NCI-H446 (cell line): ENCODE measurements at regions not wholly inside any gene's neighbourhood (a gene's known extent, or its start where the extent isn't known, plus 50 kb on each side); places are given as distances from the start of the nearest gene placed in this dataset.
A peak's percentile ranks its signal among the peaks of the same experiment; 100 is the strongest.

Experiments
- DNase-seq, 2 experiments: peaks; one replicate each; lab custom pipeline; 2025; lab: John Stamatoyannopoulos, UW

DNA sequence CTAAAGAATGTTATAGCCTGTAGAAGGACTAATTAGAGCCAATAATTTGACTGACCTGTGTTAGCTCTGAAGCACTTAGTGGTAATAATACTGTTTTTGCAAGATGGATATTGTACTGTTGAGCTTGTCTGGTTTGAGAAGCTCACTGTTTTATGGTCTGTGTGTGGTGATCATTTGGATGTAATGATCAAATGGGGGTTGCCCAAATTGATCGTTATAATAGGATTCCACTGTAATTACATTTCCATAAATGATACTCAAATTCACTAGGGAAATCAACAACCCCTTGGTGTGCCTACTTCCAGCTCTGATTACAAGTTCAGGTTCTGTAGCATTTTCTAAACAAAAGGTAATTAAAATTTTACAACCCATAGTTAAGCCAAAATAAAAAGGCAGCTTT is 971.4 kb downstream of the TTLL7 start:
- no peak for DNase-seq

DNA sequence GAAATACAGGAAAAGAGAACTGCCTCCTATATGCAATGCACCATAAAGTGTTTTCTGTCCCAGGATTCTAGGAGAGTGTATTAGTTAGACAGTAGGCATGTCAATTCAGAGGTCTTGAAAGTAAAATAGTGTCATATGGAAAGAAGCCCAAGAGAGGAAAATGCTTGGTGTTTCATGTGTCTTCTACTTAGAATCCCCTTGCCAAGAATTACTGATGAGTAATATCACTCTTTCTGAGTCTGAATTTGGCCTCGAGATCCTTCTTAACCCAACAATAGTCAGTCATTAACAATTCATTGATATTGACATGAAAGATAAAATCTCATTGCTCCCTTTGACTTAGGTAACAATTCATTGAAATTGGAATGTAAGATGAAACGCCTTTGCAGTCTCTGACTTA is 972.2 kb downstream of the TTLL7 start:
- peak in 1 of 2 experiments; percentile 20 for DNase-seq

DNA sequence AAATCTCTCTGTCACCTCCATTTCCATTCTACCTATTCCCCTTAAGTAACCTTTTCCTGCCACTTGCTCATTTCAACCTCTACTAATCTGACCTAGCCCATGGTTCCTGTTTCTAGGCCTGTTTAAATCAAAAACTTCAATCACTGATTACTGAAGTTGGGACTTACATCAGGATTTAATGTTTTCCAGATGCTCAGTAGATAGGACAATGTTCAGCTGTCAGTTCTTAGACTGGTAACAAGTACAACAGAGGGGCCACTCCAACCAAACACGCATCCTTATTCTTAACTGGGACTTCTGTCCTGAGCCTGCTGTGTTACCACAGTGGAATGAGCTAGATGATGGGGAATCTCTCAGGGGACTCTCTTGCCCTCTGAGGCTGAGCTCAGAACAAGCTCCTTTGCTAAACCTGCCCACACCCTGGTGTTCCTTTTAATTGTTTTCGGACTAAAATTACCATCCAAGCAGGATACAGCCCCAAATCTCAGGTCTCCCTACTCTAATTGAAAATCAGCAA is 974.6 kb downstream of the TTLL7 start:
- no peak for DNase-seq

DNA sequence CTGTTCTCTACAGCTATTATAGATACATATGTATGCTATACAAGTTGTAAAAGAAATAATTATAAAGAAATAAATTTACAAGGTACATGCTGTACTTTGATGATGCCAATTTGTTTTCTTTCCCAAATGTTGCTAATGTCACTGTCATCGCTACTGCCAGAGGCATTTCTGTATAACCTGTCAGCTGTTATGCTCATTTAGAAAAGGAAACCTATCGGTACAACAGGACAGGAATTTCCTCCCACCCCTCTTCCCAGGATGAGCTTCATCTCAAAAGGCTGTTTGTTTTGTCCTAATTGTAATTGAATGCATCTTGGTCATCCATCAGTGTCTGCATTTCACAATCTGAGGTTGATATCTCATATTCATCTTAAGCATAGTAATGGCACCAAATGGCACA is 975.7 kb downstream of the TTLL7 start:
- DNase-seq = no peak

DNA sequence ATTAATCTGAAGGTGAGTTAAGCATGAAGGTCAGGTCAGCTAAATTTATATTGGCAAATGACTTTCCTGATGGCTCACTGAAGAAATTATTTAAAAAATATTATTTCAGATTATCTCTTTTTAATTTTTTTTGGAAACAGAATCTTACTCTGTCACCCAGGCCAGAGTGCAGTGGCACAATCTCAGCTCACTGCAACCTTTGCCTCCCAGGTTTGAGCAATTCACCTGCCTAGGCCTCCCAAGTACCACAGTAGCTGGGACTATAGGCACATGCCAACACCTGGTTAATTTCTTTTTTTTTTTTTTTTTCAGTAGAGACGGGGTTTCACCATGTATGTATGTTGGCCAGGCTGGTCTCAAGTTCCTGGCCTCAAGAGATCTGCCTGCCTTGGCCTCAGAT is 976.7 kb downstream of the TTLL7 start:
- no peak for DNase-seq

DNA sequence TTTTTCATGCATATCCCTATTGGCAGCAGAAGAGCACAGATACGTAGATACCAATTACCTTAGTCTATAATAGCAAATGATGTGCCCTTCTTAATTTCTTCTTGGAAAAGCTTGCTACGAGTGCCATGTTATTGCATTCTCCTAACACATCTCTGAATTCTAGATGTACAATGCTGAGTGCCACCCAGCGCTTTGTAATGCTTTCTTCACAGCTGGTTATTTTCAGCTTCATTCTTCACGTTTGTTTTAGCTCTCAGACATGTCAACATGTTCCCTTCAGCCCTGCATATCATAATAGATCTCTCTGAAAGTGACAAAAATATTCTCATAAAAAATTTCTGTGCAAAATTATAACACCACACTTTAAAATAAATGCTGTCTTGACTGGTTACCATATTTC is 981.2 kb downstream of the TTLL7 start:
- DNase-seq = no peak

DNA sequence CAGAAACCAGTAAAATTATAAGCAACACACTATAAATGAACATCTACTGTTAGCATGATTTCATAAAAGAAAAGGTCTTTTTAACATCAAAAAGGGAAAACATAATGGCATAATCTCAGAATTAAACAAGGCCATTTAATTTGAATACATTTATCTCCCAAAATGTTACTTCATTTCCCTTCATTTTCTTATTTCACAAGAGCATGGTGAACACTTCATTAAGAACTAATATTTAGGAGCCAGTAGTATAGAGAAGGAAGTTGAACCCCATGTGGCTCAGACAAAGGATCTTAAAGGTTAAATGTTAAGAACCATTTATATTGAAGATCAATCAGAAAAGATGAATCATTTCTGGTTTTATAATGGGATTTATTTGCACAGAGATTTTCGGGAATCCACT is 981.7 kb downstream of the TTLL7 start:
- DNase-seq = no peak

DNA sequence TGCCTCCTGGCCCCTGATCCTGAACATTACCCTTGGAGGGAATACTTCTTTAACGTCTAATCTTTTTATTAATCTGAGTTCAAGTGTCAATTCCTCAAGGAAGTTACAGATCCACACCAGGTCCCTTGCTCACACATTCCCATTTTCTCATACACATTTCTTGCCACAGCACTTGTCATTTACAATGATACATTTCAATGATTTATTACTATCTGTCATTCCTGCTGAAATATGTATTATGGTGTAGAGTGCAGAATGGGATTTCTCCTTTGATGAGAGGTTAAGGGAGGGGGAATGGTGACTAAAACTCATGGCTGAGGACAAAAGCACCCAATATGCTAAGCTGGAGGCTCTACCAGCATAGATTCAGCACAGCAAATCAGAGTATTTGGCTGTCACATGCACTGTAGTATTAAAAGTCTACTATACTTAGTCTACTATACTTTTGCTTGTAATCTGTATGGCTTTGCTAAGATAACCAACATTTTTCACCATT is 982.5 kb downstream of the TTLL7 start:
- DNase-seq = no peak

DNA sequence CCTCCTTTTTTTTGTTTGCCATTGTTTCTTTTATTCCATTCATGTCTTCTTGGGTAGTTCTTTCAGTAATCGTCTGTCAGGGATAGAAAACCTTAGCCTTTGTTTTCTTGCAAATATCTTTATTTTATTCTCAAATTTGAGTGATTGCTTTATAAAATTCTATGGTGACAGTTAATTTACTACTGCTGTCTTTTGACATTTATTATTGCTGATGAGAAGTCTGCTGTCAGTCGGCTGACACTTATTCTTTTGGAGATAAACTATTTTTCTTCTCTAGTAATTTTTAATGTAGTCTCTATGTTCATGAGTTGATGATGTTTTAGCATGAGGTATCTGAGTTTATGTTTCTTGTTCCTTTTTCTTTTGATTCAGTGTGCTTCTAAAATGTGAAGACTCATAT is 983.8 kb downstream of the TTLL7 start:
- DNase-seq = no peak

DNA sequence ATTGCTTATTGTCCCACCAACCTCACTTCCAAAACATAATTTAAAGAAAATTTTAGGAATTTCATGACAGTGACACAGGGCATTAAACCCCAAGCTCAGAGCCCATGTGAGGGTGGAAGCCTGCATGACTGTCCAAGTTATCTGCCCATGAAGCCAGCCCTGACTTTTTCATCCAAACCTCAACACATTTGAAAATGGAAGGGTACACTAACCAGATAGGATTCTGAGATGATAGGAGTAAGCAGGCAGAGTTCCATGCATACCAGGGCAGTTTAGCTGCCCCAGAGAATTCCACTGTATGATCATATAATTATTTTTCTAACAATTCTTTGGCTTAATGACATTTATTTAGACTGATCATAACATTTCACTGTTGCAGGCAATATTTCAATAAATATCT is 986.0 kb downstream of the TTLL7 start:
- DNase-seq = no peak

DNA sequence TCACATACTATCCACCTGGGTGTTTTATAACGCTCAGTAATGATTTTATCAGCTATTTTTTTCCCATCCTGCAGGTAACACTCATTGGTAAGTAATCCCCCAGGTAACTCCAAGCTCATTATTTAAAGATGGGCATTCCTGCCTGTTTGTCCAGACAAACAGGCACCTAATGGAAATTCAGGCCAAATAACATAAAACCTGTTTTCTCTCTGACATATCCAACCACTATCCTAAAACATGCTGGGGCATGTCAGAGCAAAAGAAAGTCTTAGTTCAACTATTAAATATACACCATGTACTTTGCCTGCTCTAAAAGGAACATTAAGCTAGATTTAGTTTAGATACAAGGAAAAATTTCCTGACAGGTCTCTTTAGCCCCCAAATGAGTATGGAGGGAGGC is 987.7 kb downstream of the TTLL7 start:
- no peak for DNase-seq

DNA sequence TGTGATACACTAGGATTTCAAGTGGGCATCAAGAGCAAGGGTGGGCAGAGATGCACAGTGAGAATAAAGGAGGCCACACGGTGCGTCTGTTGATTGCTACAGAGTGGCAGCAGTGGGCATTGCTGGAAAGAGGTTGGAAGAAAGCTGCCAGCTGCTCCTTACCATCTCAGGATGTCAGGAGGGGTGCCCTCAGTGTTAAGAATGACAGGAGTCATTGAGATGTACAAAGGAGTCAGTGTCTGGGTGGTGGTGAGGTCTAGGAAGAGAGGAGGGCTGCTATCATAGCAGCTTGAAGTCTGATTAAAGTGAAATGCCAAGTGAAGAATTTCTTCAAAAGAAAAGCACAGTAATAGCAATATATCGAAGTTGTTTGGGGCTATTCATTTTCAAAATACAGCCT is 992.7 kb downstream of the TTLL7 start:
- no peak for DNase-seq

DNA sequence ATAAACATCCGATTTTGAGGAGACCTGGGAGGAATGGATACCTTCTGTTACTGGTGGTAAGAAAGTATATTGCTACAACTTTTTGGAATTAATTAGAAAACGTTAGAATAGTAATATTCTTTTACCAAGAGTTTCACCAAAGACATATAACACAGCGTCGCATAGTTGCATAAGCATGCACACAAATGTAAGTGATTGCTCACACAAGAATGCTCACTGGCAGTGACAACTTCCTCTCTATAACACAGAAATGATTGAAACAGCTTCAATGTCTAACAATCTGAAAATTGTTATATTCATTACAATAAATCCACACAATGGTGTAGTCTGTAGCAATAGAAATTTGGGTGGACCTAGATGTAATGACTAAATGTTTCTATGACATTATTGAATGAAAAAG is 998.6 kb downstream of the TTLL7 start:
- DNase-seq = no peak

DNA sequence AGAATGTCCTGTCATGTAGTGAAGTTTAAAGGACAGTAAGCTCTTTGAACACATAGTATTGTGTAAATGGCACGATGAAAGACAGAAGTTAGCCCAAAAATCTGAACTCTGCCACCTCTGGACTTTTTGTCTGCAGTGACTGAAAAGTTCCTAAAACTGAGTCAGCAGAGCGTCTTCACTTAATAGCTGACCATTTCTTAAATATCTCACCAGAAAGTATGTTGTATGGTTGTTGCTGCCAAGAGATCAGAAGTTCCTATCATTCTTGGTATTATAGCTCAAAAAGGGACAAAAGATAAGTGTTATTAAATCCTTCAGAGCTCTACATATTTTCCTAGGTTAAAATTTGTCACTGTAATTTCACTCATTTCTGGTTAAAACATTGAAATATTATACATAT is 1003.0 kb downstream of the TTLL7 start:
- no peak for DNase-seq

DNA sequence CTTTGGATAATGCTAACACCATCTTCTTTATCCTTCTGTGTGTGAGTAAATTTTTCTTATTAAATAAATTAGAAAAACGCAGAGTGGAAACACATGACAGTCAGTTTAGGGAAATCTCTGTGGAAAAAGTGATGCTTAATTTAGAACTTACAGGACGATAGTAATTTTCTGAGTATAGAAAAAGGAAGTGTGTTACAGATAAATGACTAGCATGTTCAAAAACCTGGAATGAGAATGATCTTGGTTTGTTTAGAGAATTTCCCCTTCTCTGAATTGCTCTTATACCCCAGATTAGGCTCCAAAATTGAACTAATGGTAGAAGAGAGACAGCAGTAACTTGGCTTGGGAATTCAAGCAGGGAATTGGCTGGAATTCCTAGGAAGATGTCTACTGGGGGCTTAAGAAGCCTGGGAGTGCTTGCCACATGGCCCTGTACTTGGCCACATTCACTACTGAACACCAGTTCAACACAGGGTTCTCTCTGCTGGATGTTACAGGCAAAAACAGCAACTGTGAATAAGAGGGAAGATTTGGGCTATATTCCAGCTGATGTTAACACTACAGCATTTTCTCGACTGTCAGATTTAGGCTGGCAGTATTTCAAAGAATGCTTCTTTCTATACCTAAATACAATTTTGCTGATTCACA is 1004.2 kb downstream of the TTLL7 start:
- DNase-seq = peak; percentile 58 to 88

DNA sequence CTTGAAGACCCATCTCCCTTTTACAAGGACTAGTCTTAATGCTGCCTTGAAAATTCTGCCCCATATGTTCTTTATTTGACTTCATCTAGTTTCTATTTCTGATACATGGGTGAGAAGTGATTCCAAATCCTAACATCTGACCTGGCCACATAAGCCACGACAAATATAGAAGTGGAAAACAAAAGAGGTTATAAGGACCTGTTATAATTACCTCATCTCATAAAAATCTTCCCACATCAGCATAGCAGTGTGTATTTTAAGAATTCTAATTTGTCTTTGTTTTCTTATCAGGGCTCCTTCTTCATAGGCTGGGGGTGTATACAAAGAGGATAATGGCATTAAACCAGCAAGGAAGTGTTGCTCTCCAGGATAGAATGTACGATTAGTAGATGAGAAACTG is 1007.4 kb downstream of the TTLL7 start:
- no peak for DNase-seq

DNA sequence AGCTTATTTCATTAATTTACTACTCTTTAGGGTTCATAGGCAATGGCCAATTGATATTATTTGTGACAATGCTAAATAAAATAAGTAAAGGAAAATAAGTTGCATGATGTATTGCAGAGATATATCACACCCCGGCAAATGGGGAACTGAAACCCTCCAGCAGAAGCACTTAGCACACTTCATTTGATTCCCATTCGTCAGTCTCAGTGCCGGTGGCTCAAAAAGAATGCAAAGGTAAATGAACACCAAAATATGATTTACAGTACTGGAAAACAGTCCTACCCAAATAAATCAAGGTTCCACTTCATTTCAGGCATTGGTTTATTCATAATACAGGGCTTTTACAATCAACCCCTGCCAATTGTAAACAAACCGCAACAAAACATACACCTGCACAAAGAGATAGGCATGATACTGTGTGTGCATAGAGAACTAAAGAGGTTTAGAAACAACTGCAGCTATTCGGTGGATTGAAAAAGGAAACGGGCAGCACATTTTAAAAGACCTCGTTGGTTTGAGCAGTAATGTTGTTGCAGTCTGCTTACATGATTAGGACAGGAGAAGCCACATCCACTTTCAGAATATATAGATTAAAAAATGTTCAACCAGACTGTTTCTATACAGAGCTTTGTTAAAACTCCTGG is 1019.2 kb downstream of the TTLL7 start:
- no peak for DNase-seq

DNA sequence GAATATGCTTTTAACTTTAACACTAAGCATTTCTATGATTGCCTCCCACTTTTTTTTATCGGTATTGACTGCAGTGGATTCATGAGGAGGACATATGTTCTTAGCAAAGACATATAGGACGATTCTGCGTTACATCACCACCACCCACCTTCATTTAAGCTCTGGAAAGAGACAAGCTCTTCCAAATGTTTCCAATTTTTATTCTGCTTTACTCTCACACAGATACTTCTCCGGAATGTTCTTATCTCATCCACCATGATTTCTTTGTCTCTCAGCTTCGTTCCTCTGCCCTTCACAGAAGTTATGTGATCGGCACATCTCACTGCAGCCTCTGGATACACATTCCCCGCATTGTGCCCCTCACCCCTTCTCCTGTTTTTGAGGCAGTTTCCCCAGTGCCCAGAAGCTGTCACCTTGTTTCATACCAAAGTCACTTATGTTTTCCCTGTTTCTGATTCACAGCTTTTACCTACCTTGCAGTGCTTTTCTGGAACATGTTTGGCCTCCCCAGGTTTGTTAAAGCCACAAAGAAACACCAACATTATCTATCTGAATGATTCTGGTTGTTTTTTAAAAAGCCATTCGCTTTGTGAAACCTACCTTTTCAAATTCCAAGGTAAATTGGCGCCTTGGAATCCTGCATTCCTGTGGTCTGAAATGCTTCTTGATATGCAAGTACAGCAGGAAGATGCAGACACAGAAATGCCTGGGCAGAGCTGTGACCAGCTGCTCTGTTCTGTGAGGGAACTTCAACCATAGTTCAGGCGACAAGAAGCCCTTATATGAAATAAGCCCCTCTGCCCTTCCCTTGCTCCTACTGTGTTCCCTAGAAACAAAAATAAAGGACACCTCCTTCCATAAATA is 1020.2 kb downstream of the TTLL7 start:
- no peak for DNase-seq

DNA sequence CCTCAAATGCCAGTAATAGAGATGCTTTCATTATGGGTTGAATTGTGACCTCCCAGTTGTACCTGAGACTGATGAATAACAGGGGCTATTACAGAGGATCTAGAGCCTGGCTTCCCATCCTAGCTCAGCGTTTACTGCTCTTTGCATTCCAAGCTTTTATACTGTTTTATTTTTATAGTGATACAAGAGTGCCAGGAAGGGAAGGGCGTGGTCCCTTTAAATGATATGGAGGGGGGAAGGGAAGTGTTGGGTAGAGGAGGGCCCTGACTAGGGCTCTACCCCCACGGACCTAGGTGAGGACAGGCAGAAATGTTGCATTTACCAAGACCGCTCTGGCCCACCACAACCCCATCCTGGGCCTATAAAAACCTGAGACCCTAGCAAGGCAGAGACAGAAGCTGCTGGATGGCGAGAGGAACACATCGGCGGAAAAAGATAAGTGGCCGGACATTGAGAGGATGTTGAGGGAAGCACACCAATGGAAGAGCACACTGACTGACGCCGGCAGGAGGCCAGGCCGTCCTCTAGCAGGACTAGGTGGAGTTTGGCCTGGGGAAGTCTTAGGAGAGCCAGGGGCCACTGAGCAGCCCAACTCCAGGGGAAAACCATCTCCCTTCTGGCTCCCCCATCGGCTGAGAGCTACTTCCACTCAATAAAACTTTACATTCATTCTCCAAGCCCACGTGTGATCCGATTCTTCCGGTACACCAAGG is 1025.9 kb downstream of the TTLL7 start:
- no peak for DNase-seq

DNA sequence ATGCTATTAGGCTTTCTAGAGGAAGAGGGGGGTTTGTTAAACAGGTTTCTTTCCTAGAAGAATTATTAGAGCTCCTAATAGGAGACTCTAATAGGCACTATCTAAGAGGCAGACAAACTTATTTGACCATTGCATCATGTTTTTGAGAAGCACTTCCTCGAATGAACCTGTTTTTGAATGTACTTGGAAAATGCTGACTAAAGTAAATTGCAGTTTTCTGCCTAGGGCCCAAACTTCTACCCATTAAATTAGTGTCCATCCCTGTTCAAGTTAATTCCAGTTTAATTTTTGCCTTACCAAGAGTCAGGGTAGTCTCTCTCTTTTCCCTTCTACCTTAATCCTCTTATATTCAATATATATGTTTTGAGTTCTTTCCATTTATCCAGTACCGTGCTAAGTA is 1029.6 kb downstream of the TTLL7 start:
- DNase-seq = no peak

DNA sequence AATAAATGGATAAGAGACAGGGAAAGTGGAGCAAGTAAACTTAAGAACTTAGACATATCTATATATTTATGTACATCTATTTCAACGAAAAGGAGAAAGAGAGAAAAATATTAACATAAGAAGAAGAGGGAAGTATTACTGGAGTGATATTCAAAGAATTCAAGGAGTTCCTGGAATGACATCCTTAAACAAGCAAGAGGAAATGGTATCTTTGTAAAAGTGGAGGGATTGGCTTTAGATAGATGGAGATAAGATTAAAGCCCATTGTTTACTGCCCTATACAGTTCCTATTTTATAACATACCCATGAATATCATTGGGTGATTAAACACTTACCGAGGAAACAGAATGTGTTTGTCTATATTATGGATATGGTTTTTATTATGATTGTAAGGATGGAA is 1036.3 kb downstream of the TTLL7 start:
- no peak for DNase-seq

DNA sequence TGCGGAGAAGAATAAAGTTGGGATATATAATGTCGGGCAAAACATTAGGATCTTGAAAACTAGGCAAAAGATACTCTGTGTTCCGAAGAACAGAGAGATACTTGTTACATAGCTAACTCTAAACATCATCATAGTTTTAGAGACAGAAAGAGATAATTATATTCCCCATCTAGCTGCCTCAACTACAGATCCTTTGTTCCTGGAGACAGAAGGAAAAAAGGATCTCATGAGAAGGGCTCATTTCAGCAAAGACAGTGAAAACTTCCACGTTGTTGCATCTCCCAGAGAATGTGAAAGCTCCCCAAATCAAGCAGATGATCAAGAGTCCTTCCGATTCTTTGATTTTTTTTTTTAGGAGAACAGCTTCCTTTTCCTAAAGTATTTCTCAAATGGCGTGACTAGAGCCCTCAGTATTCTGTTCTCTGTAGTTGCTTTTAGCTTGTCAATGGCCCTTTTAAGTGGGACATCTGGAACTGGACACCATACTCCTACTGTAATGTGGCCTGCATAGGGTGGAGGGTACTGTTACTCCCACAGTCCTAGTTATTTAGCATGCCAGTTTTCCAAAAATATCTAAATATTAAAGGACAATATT is 1048.2 kb downstream of the TTLL7 start:
- DNase-seq = no peak
